Esophagus muscularis mucosa (tissue), 4 donors: ENCODE measurements at regions not wholly inside any gene's neighbourhood (a gene's known extent, or its start where the extent isn't known, plus 50 kb on each side); places are given as distances from the start of the nearest gene placed in this dataset.

Experiments used
- CTCF ChIP-seq, 3 experiments: fragments of 200-600 bp in 2 of 3; fragments of 450-650 bp in 1 of 3; sonication (generic) in 2 of 3; IDR thresholded peaks; one replicate each; pipeline ENCODE4 v1.5.1; 2017 to 2019; ENCODE audit warnings: antibody characterized with exemption in 3 of 3, mild to moderate bottlenecking in 2 of 3, moderate library complexity in 1 of 3
- EP300 ChIP-seq: sonication (generic); formaldehyde crosslinking; IDR thresholded peaks from one replicate; pipeline ENCODE4 v1.6.1; 2017; ENCODE audit warnings: antibody characterized with exemption
- POLR2A ChIP-seq: fragments of 450-650 bp; IDR thresholded peaks from one replicate; pipeline ENCODE4 v1.6.1; 2017; ENCODE audit warnings: antibody characterized with exemption, moderate library complexity, mild to moderate bottlenecking, low read depth
- POLR2AphosphoS5 ChIP-seq, 2 donors: sonication (generic); formaldehyde crosslinking; IDR thresholded peaks; one replicate each; pipeline ENCODE4 v1.6.1; 2017; ENCODE audit warnings: antibody characterized with exemption in 2 of 2

DNA sequence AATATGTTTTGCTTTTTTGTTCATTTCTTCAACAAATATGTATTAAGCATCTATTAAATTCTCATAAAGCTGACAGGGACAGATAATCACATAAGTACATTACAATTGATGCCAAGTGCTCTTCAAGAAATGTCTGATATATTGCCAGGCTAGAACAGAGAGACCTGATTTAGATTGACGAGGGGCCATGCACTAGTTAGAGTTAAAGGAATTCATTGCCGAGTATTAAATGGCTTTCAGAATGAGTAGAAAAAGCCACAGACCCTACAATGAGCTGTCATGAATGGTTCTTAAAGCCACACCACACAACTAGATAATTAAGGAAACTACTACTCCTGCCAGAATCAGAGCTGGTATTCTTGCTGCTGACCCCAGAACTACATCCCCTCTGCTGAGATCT, 250.2 kb upstream of the MME start:
- TF ChIP-seq CTCF (IDR thresholded peaks at IDR 0.05) = no peak
- no peak for TF ChIP-seq POLR2A
- TF ChIP-seq POLR2AphosphoS5 (IDR thresholded peaks at IDR 0.05) = no peak
- no peak for TF ChIP-seq EP300
